GM23248 (cell line): ENCODE measurements at regions not wholly inside any gene's neighbourhood (a gene's known extent, or its start where the extent isn't known, plus 50 kb on each side); places are given as distances from the start of the nearest gene placed in this dataset.

Experiments
- DNase-seq: peaks from one replicate; pipeline ENCODE4 v3.0.0-alpha.2; 2015
- H2AFZ ChIP-seq: fragments of 200-600 bp; sonication (generic); 2 replicates; pipeline ENCODE4 v1.6.1; 2016; ENCODE audit warnings: antibody characterized with exemption
- H3F3A ChIP-seq: fragments of 200-600 bp; sonication (generic); 2 replicates; pipeline ENCODE4 v1.6.1; 2016; ENCODE audit warnings: mild to moderate bottlenecking, antibody characterized with exemption, mixed run types; ENCODE audit not compliant: insufficient read depth
- H3K27ac ChIP-seq: fragments of 200-600 bp; sonication (generic); 2 replicates; pipeline ENCODE4 v1.5.1; 2016; ENCODE audit warnings: mild to moderate bottlenecking
- H3K27me3 ChIP-seq: fragments of 200-600 bp; sonication (generic); replicated peaks from 2 replicates; pipeline ENCODE4 v1.6.1; 2016; ENCODE audit warnings: mild to moderate bottlenecking; ENCODE audit not compliant: insufficient read depth
- H3K36me3 ChIP-seq: fragments of 200-600 bp; sonication (generic); 2 replicates; pipeline ENCODE4 v1.6.1; 2016; ENCODE audit warnings: low read depth, mild to moderate bottlenecking
- H3K4me1 ChIP-seq: fragments of 200-600 bp; sonication (generic); 2 replicates; pipeline ENCODE4 v1.6.1; 2016; ENCODE audit warnings: mild to moderate bottlenecking; ENCODE audit not compliant: insufficient read depth
- H3K4me2 ChIP-seq: fragments of 200-600 bp; sonication (generic); one replicate; pipeline ENCODE4 v1.6.1; 2016; ENCODE audit warnings: mild to moderate bottlenecking; ENCODE audit not compliant: unreplicated experiment
- H3K4me3 ChIP-seq: fragments of 200-600 bp; sonication (generic); 2 replicates; pipeline ENCODE4 v1.5.1; 2016; ENCODE audit warnings: mild to moderate bottlenecking
- H3K79me2 ChIP-seq: fragments of 200-600 bp; sonication (generic); 2 replicates; pipeline ENCODE4 v1.6.1; 2016; ENCODE audit warnings: mild to moderate bottlenecking; ENCODE audit not compliant: insufficient read depth
- H3K9ac ChIP-seq: fragments of 200-600 bp; sonication (generic); 2 replicates; pipeline ENCODE4 v1.6.1; 2016; ENCODE audit warnings: mild to moderate bottlenecking
- H3K9me2 ChIP-seq: fragments of 200-600 bp; sonication (generic); 2 replicates; pipeline ENCODE4 v1.6.1; 2016; ENCODE audit warnings: mixed run types, mild to moderate bottlenecking, moderate library complexity; ENCODE audit not compliant: insufficient read depth
- H3K9me3 ChIP-seq: fragments of 200-600 bp; sonication (generic); one replicate; pipeline ENCODE4 v1.6.1; 2017; ENCODE audit warnings: low read depth
- H4K20me1 ChIP-seq: fragments of 200-600 bp; sonication (generic); 2 replicates; pipeline ENCODE4 v1.6.0; 2016; ENCODE audit not compliant: insufficient read depth
- EZH2 ChIP-seq: fragments of 200-600 bp; sonication (generic); IDR thresholded peaks from 2 replicates; pipeline ENCODE4 v1.6.1; 2018; ENCODE audit warnings: antibody characterized with exemption, mild to moderate bottlenecking; ENCODE audit not compliant: insufficient read depth, poor library complexity, severe bottlenecking
- EZH2phosphoT487 ChIP-seq: fragments of 200-600 bp; sonication (generic); IDR thresholded peaks from 2 replicates; pipeline ENCODE4 v1.6.1; 2018; ENCODE audit warnings: antibody characterized with exemption, moderate library complexity, mild to moderate bottlenecking, low read depth; ENCODE audit not compliant: insufficient read depth
- WGBS, 2 experiments: methylation state at CpG; one replicate each; pipeline ENCODE4 v1.1.6; 2015 to 2017; ENCODE audit warnings: low lambda C conversion rate in 2 of 2, low coverage in 1 of 2; ENCODE audit errors: missing lambda C conversion rate in 2 of 2; 5-methylcytosine and 5-hydroxymethylcytosine counted together
- in situ Hi-C: fragments of 300-500 bp; cut with MboI; formaldehyde crosslinking; loops from 2 replicates; pipeline ENCODE4 v1.15.0; 2020

DNA sequence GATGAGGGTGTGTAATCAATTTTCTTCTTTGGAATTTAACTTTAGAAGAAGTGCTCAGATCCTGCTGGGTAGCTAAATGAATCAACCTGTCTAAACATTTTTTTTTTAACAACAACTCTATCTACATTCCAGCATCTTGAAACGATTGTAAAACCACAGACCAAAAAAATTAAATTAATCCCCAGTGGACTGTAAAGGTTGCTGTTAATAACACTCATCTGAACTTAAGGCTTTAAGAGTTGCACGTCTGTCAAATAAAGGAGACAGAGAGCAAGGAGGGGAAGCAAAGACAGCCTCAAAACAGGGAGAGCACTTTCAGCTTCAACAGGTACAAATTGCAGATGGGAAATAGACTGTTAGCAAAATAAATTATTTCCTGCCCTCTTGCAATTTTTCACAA is 548.5 kb downstream of the DTWD2 start:
- 0% methylated on average over 2 of the region's 2 CpGs for WGBS, 2 experiments
- Histone ChIP-seq H3F3A (no peaks in the 10 kb centered on the region), H3K4me1 (no peaks in the 10 kb centered on the region), H3K27ac (no peak overlapping the region), H3K9me2 (no peaks in the 10 kb centered on the region), H3K9me3 (no peaks in the 10 kb centered on the region), H2AFZ (no peak overlapping the region), H4K20me1 (no peaks in the 10 kb centered on the region), H3K4me2 (no peak overlapping the region), H3K36me3 (no peaks in the 10 kb centered on the region), H3K79me2 (no peaks in the 10 kb centered on the region), H3K9ac (no peak overlapping the region), H3K27me3 (no peaks in the 10 kb centered on the region), H3K4me3 (no peak overlapping the region)
- DNase-seq, result no peak
- TF ChIP-seq EZH2 (no peak), EZH2phosphoT487 (no peak)
- in situ Hi-C loops, result no loop called here

DNA sequence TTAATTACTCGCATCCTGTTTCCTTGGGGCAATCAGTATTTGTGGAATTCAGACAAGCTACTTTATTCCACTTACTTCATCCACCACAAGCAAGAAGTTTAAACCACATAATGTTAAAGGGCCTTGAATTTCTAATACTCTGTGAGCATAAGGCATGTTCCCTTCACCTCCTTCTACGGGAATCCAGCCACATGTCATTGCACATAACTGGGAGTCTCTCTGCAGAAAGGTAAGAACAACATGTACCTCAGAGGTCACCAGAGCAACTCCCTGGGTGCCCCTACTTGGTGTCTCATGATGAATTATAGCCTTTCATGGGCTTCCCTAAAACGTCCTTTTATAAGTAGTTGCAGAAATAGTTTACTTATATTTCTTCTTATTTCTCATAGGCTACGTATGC is 553.2 kb downstream of the DTWD2 start:
- H3F3A ChIP-seq, result no peaks in the 10 kb centered on the region
- in situ Hi-C loops, result no loop called here
- no peaks in the 10 kb centered on the region for H3K9me3 ChIP-seq
- H3K9me2 ChIP-seq, result no peaks in the 10 kb centered on the region
- H3K27ac ChIP-seq, result no peak overlapping the region
- no peaks in the 10 kb centered on the region for H4K20me1 ChIP-seq
- TF ChIP-seq EZH2phosphoT487 (no peak), EZH2 (no peak)
- WGBS, 2 experiments, result 53 to 61% methylated on average over 4 of the region's 4 CpGs
- H2AFZ ChIP-seq, result no peak overlapping the region
- H3K9ac ChIP-seq, result no peak overlapping the region
- no peak overlapping the region for H3K4me3 ChIP-seq
- no peak for DNase-seq
- H3K4me1 ChIP-seq, result no peaks in the 10 kb centered on the region
- H3K36me3 ChIP-seq, result no peaks in the 10 kb centered on the region
- no peaks in the 10 kb centered on the region for H3K79me2 ChIP-seq
- H3K27me3 ChIP-seq, result no peaks in the 10 kb centered on the region
- H3K4me2 ChIP-seq, result no peak overlapping the region

GRCh38 chr5:118434522-118434921 is 553.8 kb downstream of the DTWD2 start:
- no peak overlapping the region for H3K4me2 ChIP-seq
- no peaks in the 10 kb centered on the region for H3K79me2 ChIP-seq
- H3K27ac ChIP-seq, result no peak overlapping the region
- TF ChIP-seq EZH2 (no peak), EZH2phosphoT487 (no peak)
- no peaks in the 10 kb centered on the region for H3K9me3 ChIP-seq
- DNase-seq, result no peak
- no peaks in the 10 kb centered on the region for H4K20me1 ChIP-seq
- WGBS, 2 experiments, result 34 to 50% methylated on average over 2 of the region's 2 CpGs
- H3K27me3 ChIP-seq, result no peaks in the 10 kb centered on the region
- no peak overlapping the region for H3K9ac ChIP-seq
- no peaks in the 10 kb centered on the region for H3K9me2 ChIP-seq
- H3K4me1 ChIP-seq, result no peaks in the 10 kb centered on the region
- H2AFZ ChIP-seq, result no peak overlapping the region
- H3F3A ChIP-seq, result no peaks in the 10 kb centered on the region
- no peak overlapping the region for H3K4me3 ChIP-seq
- in situ Hi-C loops, result no loop called here
- H3K36me3 ChIP-seq, result no peaks in the 10 kb centered on the region

DNA sequence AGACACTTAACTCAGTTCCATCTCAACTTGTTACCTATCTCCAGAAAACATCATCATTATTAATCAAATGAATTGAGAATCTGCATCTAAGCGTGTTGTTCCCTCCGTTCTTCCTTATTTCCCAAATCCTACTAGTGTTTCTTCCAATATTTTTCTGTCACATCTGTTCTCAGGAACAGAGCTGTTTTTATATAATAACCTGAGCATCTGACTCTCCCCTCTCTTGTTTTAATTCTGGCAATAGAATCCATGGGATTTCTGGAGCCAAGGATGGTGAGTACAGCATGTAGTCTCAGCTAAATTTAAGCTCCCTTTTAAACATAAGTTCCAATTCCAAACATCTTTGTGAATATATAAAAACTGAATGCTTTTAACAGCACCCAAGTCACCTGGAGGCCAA is 558.3 kb downstream of the DTWD2 start:
- Histone ChIP-seq H3K79me2 (no peaks in the 10 kb centered on the region), H3K9ac (no peak overlapping the region), H3K4me2 (no peak overlapping the region), H4K20me1 (no peaks in the 10 kb centered on the region), H3K27me3 (no peaks in the 10 kb centered on the region), H3K4me3 (no peak overlapping the region), H3F3A (no peaks in the 10 kb centered on the region), H3K36me3 (no peaks in the 10 kb centered on the region), H3K4me1 (no peaks in the 10 kb centered on the region), H3K9me2 (no peaks in the 10 kb centered on the region), H3K9me3 (no peaks in the 10 kb centered on the region), H3K27ac (no peak overlapping the region), H2AFZ (no peak overlapping the region)
- in situ Hi-C loops, result no loop called here
- 48 to 69% methylated on average over 2 of the region's 2 CpGs for WGBS, 2 experiments
- no peak for DNase-seq
- no peak for TF ChIP-seq EZH2phosphoT487
- no peak for TF ChIP-seq EZH2

GRCh38 chr5:118407958-118408357 is 580.4 kb downstream of the DTWD2 start:
- H3K4me3 ChIP-seq, result no peak overlapping the region
- no peak for DNase-seq
- in situ Hi-C loops, result no loop called here
- no peaks in the 10 kb centered on the region for H4K20me1 ChIP-seq
- no peak overlapping the region for H3K27ac ChIP-seq
- no peaks in the 10 kb centered on the region for H3K9me3 ChIP-seq
- no peaks in the 10 kb centered on the region for H3K27me3 ChIP-seq
- H3K9me2 ChIP-seq, result no peaks in the 10 kb centered on the region
- H3K9ac ChIP-seq, result no peak overlapping the region
- no peaks in the 10 kb centered on the region for H3K36me3 ChIP-seq
- H2AFZ ChIP-seq, result no peak overlapping the region
- no peaks in the 10 kb centered on the region for H3K4me1 ChIP-seq
- H3F3A ChIP-seq, result no peaks in the 10 kb centered on the region
- no peaks in the 10 kb centered on the region for H3K79me2 ChIP-seq
- TF ChIP-seq EZH2phosphoT487 (no peak), EZH2 (no peak)
- no peak overlapping the region for H3K4me2 ChIP-seq
